NCI-H128 (cell line): ENCODE measurements at regions not wholly inside any gene's neighbourhood (a gene's known extent, or its start where the extent isn't known, plus 50 kb on each side); places are given as distances from the start of the nearest gene placed in this dataset.
"Not testable (repeated sequence)": the region's sequence is repeated elsewhere in the genome, so short reads cannot be mapped to it uniquely, and the experiment has no call there.

ENCODE experiments used
- DNase-seq: peaks from one replicate; lab custom pipeline; 2025; ENCODE audit not compliant: unreplicated experiment; lab: John Stamatoyannopoulos, UW

DNA sequence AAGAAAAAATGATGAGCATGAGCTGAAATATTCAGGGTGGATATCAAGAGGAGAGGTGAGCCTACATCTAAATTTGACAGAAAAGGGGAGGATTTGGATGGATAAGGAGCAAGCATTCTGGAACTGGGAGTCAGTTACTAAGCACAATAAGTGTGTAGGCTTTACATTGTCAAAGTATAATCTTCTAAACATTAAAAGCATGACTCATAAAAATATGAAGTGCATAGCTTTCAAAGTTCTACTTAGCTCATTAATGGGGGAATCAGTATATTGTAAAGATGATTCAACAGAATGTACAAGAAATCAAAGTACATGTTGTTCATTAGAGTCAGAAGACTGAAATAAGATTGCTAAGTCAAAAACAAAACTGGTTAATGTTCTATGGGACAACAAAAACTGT, 248.0 kb upstream of the GAS1 start:
- DNase-seq = no peak

DNA sequence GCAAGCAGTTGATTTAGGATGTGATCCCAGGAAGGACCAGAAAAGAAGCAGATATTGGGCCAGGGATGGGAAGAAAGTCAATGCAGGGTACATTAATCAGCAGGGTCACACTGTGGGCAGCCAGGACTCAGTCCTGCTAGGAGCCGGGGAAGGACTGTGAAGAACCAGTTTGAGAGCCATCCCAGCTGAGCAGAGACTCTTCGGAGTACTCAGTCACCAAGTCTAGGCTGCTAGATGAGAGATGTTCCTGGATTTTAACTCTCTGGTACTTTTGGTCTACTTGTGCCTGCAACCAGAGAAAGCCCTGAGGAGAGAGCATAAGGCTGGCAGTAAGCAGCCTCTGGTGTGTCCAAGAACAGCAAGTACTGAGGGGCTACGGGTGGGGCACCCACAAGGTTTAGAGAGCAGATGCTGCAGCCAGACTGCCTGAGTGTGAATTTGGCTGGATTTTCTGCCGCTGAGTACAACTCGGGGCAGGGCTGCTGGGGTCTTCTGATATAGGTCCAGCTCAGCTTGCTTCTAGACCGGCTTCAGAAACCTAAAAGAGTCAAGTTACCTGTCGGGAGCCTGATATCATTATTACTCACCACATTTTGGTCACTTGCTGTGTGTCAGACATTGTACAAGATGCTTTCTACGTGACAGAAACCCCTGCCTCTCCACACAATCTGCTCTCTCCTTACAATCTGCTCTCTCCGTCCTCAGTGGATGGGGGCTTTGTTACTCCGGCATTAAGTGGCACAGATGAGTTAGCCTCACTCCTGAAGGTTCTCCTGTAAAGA, 250.2 kb upstream of the GAS1 start:
- DNase-seq = no peak

DNA sequence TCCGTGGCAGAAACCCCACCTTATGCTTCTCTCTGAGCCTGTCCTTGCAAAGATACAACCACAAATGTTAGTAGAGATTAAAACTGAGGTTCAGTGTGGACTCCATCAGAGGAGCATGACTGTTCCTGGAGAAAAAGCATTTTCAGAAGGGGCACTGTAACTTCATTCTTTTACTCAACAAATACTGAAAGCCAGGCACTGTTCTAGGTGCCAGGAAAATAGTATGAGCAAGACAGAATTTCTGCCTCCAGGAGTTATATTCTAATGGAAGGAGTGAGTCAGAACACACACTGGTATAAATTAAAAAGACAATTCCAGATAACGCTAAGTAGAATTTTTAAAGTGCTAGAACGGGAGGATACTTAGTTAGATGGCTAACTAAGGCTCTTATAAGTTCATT, 251.4 kb upstream of the GAS1 start:
- no peak for DNase-seq

DNA sequence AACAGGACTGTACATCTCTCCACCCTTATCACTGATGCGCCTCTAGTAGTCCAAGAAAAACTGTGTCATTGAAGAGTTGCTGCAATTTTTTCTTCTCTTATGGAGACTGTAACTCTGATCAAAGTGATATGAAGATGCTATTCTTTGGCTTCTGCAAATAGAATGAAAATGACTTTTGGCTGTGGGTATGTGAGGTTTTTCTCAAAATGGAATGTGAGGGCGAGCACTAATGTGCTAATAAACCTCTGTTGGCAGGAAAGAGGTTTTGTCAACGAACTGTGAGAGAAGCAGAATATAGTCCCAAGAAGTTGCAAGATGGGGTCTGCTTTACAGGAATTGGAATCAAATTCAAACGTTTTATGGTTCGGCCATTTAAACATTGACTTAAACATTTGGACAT, 252.0 kb upstream of the GAS1 start:
- no peak for DNase-seq

DNA sequence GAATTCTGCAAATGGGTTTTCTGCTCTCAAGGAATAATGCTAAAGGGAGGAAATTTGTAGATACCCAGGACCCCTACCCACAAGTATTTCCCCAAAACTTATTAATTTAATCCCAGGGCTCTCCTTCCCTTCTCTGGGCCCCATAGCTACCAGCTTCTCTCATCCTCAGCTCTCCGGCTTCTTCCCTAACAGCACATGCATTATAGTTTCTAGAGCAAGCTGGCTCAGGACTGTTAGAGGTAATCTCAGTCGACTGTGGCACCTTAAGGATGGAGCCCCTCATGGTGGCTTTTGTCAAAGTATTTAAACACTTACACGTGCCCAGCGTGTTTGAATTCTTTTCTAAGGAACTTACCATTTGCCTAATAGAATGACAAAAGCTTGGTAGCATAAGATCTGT, 252.5 kb upstream of the GAS1 start:
- DNase-seq = no peak

DNA sequence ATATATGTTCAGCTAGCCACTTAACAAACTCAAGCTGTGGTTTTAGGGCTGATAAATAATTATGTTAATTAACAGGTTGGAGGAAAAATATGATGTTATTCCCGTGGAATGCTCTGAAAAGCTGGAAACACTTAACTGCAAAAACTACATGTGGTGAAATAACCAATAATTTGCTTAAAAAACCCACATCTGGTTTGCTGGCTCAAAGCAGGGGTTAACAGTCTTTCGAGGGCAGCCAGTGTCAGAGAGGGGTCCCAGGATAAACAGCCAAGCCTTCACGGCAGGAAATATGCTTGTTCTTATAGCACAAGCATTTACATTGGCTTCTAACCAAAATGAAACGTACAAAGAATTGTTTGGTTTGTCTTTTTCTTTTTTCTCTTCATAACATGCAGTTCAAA, 254.0 kb upstream of the GAS1 start:
- no peak for DNase-seq

DNA sequence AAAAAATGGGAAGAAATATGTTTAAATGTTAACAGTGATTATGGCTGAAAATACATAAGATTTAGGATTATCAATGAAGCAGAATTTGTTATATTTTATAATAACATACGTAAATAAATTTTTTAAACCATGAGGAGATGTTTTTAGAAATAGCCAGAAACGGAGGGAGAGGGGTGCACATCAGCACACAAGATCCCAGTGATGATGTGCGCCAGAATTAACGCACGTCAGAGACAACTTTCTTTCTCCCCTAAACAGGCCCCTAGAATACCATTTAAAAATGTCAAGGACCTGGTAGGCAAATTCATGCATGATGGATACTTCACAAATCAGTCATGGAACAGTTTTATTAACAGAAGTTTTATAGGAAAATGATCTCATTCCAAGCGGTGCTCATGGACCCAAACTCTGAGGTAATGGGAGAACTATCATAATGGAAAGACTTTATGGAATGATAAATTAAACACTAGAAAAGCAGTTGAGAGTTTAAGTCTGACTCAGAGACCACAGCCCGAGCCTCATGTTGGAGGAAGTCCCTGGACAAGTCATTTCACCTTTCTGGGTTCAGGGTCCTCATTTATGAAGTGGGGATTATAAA, 258.9 kb upstream of the GAS1 start:
- DNase-seq = no peak

DNA sequence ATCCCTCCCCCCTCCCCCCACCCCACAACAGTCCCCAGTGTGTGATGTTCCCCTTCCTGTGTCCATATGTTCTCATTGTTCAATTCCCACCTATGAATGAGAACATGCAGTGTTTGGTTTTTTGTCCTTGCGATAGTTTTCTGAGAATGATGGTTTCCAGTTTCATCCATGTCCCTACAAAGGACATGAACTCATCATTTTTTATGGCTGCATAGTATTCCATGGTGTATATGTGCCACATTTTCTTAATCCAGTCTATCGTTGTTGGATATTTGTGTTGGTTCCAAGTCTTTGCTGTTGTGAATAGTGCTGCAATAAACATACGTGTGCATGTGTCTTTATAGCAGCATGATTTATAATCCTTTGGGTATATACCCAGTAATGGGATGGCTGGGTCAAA, 263.4 kb upstream of the GAS1 start:
- not testable (repeated sequence) for DNase-seq

DNA sequence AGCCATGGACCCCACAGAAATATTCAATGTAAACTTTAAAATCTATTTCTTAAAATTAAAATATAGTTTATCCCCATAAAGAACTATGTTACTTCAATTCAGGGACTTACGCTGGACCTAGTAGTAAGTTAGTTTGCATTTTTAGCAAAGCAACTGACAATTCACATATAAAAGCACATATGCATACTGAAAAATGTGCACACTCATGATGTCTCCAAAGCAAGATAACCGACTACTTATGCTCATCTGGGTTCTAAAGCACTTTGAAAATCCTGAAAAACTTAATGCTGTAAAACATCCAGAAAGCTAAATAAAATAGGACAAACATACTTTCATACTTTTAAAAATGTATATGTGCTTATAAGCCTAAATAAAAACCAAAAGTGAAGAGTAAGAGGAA, 264.4 kb upstream of the GAS1 start:
- DNase-seq = no peak

DNA sequence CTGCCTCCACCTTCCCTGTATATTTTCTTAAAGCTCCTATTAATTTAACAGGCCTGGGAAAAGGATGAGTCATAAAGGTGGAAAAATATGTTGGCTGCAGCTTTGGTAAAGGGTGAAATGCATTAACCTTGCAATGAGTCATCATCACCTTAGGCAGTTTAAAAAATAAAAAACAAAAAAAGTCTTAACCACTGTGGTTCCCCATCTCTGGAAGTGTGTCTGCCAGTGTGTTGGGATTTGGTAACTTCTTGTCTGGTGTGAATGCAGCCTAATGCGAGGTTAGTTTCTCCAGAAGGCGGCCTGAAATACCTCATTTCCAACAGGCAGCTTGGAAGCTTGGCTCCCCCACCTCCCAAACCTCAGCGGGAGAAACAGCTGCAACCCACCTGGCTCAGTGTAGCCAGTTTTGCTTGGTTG, 265.3 kb upstream of the GAS1 start:
- no peak for DNase-seq

DNA sequence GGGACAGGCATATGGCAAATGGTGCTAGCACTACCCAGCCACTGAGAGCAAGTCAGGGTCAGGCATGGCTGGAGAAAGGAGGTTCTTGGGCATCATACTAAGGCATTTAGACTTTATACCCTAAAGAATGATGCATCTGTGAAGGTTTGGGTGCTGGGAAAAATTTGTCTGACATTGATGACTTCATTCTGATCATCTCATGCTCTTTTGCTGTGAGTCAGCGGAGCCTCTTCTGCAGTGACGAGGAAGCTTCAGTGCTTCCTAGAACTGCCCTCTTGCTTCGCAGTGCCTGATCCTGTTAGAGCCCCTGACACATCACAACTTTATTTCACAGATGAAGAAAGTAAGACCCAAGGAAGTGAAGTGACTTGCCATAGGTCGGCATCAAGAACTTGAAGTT, 266.6 kb upstream of the GAS1 start:
- no peak for DNase-seq

DNA sequence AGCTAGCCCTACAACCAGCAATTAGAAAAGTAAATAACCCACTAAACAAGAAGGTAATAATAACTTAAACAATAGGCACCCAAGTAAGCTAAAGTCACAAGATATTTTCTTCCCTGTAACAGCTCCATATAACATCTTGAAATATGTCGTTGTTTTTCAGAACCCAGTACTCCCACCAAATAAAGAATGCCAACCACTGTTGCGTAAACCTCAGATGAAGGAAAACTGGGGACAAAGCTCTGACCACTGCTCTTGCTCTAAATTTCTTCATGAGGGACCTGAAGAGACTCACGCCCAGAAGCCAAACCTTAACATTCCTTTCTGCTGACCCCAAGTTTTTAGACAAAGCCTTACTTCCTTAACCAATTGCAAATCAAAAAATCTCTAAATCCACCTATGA, 267.7 kb upstream of the GAS1 start:
- no peak for DNase-seq

DNA sequence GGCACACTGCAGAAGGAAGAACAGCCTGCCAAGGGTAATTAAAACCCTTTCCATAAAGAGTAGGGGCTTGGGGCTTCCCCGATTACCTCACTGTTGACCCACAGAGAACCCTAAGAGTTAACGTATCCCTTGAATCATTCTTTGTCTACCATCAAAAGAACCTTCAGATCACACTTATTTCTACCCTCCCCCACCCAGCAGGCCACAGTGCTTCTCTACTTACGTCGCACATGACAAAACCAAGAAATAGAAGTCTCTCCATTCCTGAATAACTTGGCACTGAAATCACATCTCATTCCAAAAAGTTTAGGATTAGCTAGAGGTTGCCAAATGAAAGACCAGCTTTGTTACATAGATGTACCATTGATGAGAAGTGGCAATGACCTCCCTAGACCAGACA, 268.7 kb upstream of the GAS1 start:
- no peak for DNase-seq

DNA sequence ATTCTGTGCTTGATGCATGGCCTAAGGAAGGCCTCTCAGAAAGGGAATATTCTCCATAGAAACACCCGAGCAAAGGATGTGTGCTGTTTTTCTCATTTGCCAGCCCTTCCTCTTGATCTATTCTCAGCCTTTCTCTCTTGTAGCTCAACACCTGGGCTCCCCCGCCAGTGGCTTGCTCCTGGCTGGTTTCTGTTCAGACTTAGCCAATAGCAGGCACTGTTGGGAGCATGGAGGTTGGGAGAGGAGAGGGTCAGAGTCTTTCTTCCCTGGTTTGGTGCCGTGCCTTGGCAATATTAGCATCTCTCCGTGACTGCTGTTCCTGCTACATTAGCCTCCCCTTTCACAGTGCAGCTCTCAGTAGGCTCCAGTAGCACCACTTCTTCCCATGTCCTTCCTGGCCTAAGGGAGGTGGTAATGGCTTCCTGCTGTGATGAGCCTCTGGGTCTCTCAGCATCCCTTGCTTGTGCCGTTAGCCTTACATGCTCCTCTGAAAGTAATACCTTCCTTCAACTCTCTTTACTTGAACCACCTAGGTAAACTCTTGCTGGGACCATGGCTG, 269.7 kb upstream of the GAS1 start:
- no peak for DNase-seq

DNA sequence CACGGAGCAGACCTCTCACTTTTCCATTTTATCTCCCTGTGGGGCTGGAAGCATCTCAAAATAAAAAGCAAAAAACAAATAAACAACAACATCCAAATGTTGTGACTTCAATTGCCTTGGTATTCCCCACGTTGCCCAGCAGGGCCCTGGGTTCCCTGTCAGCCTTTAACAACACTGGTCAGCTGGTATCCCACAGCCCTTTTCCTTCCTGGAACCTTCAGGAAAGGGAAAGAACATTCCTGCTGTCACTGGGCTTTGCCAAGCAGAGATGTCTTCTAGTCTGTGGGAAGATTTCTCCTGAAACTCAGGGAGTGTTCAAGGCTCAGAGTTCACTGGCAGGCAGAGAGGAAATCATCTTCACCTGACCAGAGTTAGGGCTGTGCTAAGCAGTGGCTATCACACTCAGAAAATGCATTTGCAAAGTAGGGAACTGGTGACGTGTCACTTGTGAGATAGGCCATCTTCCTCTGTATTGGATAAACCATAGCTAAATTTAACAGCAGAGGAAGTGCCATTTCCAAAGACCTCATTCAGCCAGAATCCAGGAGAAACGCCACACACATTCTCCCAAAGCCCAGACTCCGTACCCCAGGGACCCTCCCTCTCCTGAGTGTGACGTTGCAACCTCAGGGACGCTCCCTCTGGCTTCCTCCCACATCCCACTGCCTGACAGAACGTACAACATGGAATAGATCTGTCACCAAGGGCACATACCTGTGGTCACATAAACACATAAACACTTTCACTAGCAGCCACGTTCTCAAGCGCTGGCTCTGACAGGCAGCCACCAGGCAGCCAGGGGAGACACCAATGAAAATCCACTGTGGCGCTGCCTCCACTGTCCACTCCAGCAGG, 274.0 kb upstream of the DAPK1 start:
- no peak for DNase-seq

DNA sequence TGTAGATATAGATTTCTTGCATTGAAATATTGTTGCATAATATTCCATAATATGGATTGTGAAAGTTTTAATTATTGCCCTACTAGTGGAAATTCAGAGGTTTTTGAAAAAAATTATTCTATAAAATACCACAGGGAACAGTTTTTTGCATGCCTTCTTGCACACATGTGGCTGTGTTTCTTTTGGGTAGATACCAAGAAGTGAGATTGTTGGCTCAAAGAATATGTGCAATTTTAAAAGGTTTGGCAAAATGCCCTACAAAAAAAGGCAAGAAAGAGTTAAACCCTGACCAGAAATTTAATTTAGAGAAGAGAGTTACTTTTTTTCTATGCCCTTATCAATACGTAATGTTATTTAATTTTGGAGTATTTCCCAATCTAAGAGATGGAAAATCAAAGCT, 270.8 kb upstream of the DAPK1 start:
- no peak for DNase-seq

DNA sequence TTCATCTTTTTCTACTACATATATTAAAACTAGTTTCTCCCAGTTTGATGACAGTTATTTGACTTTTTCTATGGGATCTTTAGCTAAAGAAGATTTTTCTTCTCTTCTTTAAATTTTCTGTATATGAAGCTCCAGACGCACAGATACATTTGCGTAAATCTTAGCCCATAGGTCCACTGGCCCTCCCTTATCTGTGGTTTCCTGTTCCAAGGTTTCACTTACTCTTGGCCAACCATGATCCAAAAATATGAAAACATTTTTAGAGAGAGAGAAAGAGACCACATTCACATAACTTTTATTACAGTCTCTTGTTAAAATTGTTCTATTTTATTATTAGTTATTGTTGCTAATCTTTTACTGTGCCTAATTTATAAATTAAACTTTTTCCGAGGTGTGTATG, 270.2 kb upstream of the DAPK1 start:
- DNase-seq = no peak

DNA sequence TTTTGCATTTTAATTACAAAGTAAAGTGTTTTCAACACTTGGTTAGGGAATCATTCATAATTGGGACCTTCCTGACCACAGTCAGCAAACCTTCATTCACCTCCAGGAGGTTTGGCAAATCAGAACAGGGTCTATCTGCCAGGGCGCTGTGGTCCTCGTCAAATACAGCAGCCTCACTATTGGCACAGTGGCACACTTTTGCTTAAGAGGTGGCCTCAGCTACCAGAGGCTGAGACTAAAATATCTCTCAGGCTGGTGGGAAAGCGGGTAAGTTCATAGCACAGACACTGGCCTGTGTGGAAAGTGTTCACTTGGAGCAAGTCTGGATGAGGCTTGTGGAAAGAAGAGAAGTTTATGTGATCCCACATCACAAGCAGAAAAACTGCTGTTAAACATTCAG, 268.6 kb upstream of the DAPK1 start:
- DNase-seq = no peak

DNA sequence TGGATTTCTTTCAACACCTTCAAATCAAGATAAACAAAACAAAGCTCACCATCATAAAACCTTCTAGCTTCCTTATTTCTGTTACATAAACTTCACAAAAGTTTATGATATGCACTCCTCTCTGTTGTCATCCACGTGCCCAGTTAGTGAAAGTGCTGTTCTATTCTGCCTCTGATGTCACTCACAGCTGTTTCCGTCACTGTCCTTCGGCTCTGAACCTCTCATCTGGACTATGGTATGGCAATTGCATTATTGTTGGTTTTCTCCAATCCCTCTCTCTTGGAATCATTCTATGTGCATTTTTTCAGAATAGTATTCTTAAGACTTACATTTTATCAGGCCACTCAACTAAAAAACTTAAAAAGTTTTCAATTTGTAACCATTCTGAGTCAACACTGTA, 264.2 kb upstream of the DAPK1 start:
- no peak for DNase-seq

DNA sequence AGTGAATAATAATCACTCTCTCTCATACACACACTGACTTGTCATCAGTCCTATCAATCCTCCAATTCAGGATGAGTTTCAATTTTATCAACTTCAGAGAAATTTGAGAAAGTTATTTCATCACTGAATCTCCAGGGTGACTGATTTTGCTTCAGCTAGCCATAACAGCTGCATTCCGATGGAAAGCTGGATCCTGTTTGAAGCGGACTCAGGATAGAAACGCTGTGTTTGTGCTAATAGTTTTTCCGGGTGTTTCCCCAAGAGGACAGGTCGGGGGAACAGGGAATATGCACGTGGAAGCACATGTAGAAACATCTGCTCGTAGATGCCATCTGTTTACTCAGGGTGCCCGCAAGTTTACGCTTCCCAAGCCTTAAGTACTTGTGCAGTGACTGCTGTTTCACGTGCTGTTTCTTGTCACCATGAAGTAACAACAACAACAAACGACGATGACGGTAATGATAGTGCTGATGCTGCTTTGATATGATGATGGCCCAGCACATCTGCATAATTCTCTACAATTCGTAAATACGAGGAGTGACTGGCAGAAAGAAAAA, 263.7 kb upstream of the DAPK1 start:
- DNase-seq = no peak

DNA sequence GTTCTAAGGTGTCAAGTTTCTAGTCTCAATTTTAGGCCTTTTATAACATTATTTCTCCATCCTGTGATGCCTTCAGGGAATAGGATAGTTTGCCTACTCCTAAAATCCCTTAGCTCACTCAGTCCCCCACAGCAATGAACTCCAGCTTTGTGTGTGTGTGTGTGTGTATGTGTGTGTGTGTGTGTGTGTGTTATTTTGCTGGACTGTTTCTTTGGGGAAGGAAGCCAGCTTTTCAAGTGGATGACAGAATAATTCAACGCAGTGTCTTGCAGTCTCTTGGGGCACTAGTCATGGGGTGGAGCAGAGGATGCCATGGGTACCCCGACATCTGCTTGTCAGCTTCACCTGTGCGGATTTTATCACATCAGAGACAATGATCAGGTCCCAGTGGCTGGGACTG, 262.8 kb upstream of the DAPK1 start:
- no peak for DNase-seq

DNA sequence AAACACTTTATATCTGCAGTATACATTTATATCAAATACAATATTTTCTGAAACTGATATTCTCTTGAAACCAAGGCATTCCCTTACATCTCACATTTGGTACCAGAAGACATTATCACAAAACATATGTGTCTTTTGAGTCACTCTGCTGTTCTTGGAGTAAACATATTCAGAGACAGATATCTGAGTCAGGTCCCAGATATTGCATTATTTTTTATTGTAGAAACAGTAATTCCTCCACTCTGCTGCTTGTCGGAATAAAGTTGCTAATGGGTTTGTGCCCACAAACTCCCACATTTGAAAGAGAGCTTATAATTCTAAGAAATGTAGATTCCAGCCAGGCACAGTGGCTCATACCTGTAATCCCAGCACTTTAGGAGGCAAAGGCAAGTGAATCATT, 261.1 kb upstream of the DAPK1 start:
- DNase-seq = no peak
